Peyer's patch (tissue), 4 donors: ENCODE measurements at regions not wholly inside any gene's neighbourhood (a gene's known extent, or its start where the extent isn't known, plus 50 kb on each side); places are given as distances from the start of the nearest gene placed in this dataset.

Experiments
- CTCF ChIP-seq, 6 experiments: fragments of 450-650 bp in 4 of 6; fragments of 200-600 bp in 2 of 6; sonication (generic) in 1 of 6; IDR thresholded peaks; one replicate each; pipeline ENCODE4 v1.5.1; 2017 to 2019; ENCODE audit warnings: antibody characterized with exemption in 6 of 6, mild to moderate bottlenecking in 3 of 6, moderate library complexity in 1 of 6
- POLR2A ChIP-seq, 2 donors: fragments of 450-650 bp; IDR thresholded peaks; one replicate each; pipeline ENCODE4 v1.5.1; 2017; ENCODE audit warnings: antibody characterized with exemption in 2 of 2, mild to moderate bottlenecking in 2 of 2, moderate library complexity in 2 of 2

GRCh38 chr13:74266861-74267260 lies 132.7 kb upstream of the KLF12 start:
- TF ChIP-seq CTCF (IDR thresholded peaks at IDR 0.05) (no peak), POLR2A (IDR thresholded peaks at IDR 0.05) (no peak)
